Panc1 (cell line): ENCODE measurements at regions not wholly inside any gene's neighbourhood (a gene's known extent, or its start where the extent isn't known, plus 50 kb on each side); places are given as distances from the start of the nearest gene placed in this dataset.

ENCODE experiments used
- CTCF ChIP-seq: fragments of 450-650 bp; IDR thresholded peaks from 2 replicates; pipeline ENCODE4 v1.5.1; 2017; ENCODE audit warnings: mild to moderate bottlenecking
- SIN3A ChIP-seq: IDR thresholded peaks from 2 replicates; pipeline ENCODE4 v1.6.1; 2012; ENCODE audit warnings: low read depth, mild to moderate bottlenecking, low read length, moderate library complexity, borderline replicate concordance; ENCODE audit not compliant: insufficient read depth

DNA sequence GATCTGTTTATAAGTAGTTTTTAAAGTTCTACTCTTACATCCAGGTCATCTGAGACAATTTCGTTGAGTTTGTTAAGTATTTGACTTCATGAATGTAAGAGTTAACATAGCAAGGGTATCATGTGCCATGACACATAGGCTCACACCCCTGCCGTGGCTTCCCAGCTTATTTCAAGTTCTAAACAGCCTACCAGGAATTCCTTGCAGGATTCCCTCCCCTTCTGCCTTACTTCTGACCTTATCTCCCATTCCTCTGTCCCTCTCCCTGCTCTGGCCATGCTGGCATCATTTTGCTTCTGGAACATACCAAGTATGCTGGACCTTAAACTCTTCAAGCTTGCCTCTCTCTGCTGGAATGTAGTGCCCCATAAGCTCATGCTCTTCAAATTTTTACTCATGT, 369.9 kb upstream of the PCDH7 start:
- TF ChIP-seq CTCF (no peak), SIN3A (no peak)
